SK-N-SH (cell line): ENCODE measurements at regions not wholly inside any gene's neighbourhood (a gene's known extent, or its start where the extent isn't known, plus 50 kb on each side); places are given as distances from the start of the nearest gene placed in this dataset.

Experiments used
- CTCF ChIA-PET: fragments of 300-600, 350-600 bp; formaldehyde crosslinking; extraction: SDS; loops from one replicate; lab custom pipeline; 2021; lab: Yijun Ruan, JAX
- POLR2A ChIA-PET: fragments of 350-600 bp; sonication (Branson Sonifier 250); formaldehyde crosslinking; extraction: SDS; loops from one replicate; lab custom pipeline; 2020; ENCODE audit warnings: antibody characterized with exemption, inconsistent platforms; lab: Yijun Ruan, JAX
- DNase-seq: peaks from one replicate; pipeline ENCODE4 v3.0.0; 2012
- H2AFZ ChIP-seq: fragments of 200-600 bp; sonication (generic); 2 replicates; pipeline ENCODE4 v1.8.1; 2016; ENCODE audit warnings: antibody characterized with exemption, mild to moderate bottlenecking, low read depth
- H3F3A ChIP-seq: fragments of 200-600 bp; sonication (generic); replicated peaks from 2 replicates; pipeline ENCODE3; 2016; ENCODE audit warnings: antibody characterized with exemption, mild to moderate bottlenecking; ENCODE audit not compliant: insufficient read depth
- H3K27ac ChIP-seq, 2 experiments: fragments of 200-500 bp in 1 of 2; fragments of 200-600 bp in 1 of 2; sonication (Bioruptor generic) in 1 of 2; sonication (generic), shearing (Covaris generic) in 1 of 2; 2 replicates each; pipeline versions ENCODE4 v1.5.1 to v1.6.1; 2014 to 2016; ENCODE audit warnings: low read depth in 2 of 2, inconsistent platforms in 1 of 2, low read length in 1 of 2, mild to moderate bottlenecking in 1 of 2, mixed read lengths in 1 of 2
- H3K27me3 ChIP-seq: fragments of 200-600 bp; sonication (generic), shearing (Covaris generic); 2 replicates; pipeline ENCODE4 v1.6.1; 2016; ENCODE audit warnings: mixed run types; ENCODE audit not compliant: insufficient read depth
- H3K36me3 ChIP-seq, 2 experiments: fragments of 200-500 bp in 1 of 2; fragments of 200-600 bp in 1 of 2; sonication (Bioruptor generic) in 1 of 2; sonication (generic) in 1 of 2; replicated peaks in 1 of 2; 2 replicates each; pipeline versions ENCODE3 to v1.5.1; 2014 to 2016; ENCODE audit warnings: low read length in 1 of 2, mild to moderate bottlenecking in 1 of 2; ENCODE audit not compliant: insufficient read depth in 2 of 2, control insufficient read depth in 1 of 2
- H3K4me1 ChIP-seq, 2 experiments: fragments of 200-500 bp in 1 of 2; fragments of 200-600 bp in 1 of 2; sonication (Bioruptor generic) in 1 of 2; sonication (generic), shearing (Covaris generic) in 1 of 2; 2 replicates each; pipeline versions ENCODE4 v1.5.1 to v1.6.1; 2014 to 2016; ENCODE audit warnings: low read depth in 1 of 2, low read length in 1 of 2, mixed run types in 1 of 2; ENCODE audit not compliant: insufficient read depth in 2 of 2, control insufficient read depth in 1 of 2
- H3K4me2 ChIP-seq: fragments of 200-600 bp; sonication (generic), shearing (Covaris generic); 2 replicates; pipeline ENCODE4 v1.6.1; 2017; ENCODE audit warnings: mixed run types
- H3K4me3 ChIP-seq, 2 experiments: fragments of 200-500 bp in 1 of 2; fragments of 200-600 bp in 1 of 2; sonication (Bioruptor generic) in 1 of 2; sonication (generic), shearing (Covaris generic) in 1 of 2; 2 replicates each; pipeline versions ENCODE4 v1.5.1 to v1.8.1; 2014 to 2016; ENCODE audit warnings: low read depth in 2 of 2, inconsistent platforms in 1 of 2, low read length in 1 of 2, mild to moderate bottlenecking in 1 of 2, mixed read lengths in 1 of 2, moderate library complexity in 1 of 2
- H3K79me2 ChIP-seq: fragments of 200-600 bp; sonication (generic); 2 replicates; pipeline ENCODE4 v1.8.1; 2017; ENCODE audit warnings: mild to moderate bottlenecking; ENCODE audit not compliant: insufficient read depth
- H3K9ac ChIP-seq: fragments of 200-600 bp; sonication (generic); 2 replicates; pipeline ENCODE4 v1.6.1; 2017; ENCODE audit warnings: mixed run types
- H3K9me2 ChIP-seq: fragments of 200-600 bp; sonication (generic); 2 replicates; pipeline ENCODE4 v1.6.1; 2017; ENCODE audit warnings: mixed run types
- H3K9me3 ChIP-seq: fragments of 200-600 bp; sonication (generic); 2 replicates; pipeline ENCODE4 v1.6.1; 2017; ENCODE audit warnings: mixed run types, mild to moderate bottlenecking, moderate library complexity
- H4K20me1 ChIP-seq: fragments of 200-600 bp; sonication (generic); 2 replicates; pipeline ENCODE4 v1.6.1; 2017; ENCODE audit warnings: mild to moderate bottlenecking, mixed run types; ENCODE audit not compliant: insufficient read depth
- CHD2 ChIP-seq: fragments of 150-350 bp; IDR thresholded peaks from 2 replicates; pipeline ENCODE4 v1.6.1; 2018; ENCODE audit warnings: low read length; ENCODE audit not compliant: partially characterized antibody
- FOSL2 ChIP-seq: IDR thresholded peaks from 2 replicates; pipeline ENCODE4 v1.4.0; 2012; ENCODE audit warnings: low read depth, mild to moderate bottlenecking, moderate library complexity, borderline replicate concordance
- GATA2 ChIP-seq: sonication (generic); formaldehyde crosslinking; IDR thresholded peaks from 2 replicates; pipeline ENCODE4 v1.5.0; 2020; ENCODE audit warnings: mild to moderate bottlenecking, missing genetic modification reagents
- JUND ChIP-seq: IDR thresholded peaks from 2 replicates; pipeline ENCODE4 v1.4.0; 2012
- MEF2A ChIP-seq: IDR thresholded peaks from 2 replicates; pipeline ENCODE4 v1.4.0; 2012; ENCODE audit warnings: low read depth, borderline replicate concordance
- POLR2AphosphoS5 ChIP-seq: IDR thresholded peaks from 2 replicates; pipeline ENCODE4 v1.6.1; 2012; ENCODE audit warnings: low read depth, low read length
- RAD21 ChIP-seq: IDR thresholded peaks from 2 replicates; pipeline ENCODE4 v1.6.1; 2012; ENCODE audit warnings: mild to moderate bottlenecking, low read length
- SIN3A ChIP-seq: IDR thresholded peaks from 2 replicates; pipeline ENCODE4 v1.6.1; 2012; ENCODE audit warnings: low read depth, mild to moderate bottlenecking, low read length, moderate library complexity, borderline replicate concordance
- SMC3 ChIP-seq: IDR thresholded peaks from 2 replicates; pipeline ENCODE4 v1.6.1; 2012; ENCODE audit warnings: low read depth, low read length, improper control_type of control experiment
- USF2 ChIP-seq: fragments of 150-350 bp; IDR thresholded peaks from 2 replicates; pipeline ENCODE4 v1.6.1; 2017; ENCODE audit warnings: antibody characterized with exemption, low read length, low read depth, borderline replicate concordance
- WGBS: methylation state at CpG from one replicate; pipeline ENCODE4 v1.1.6; 2017; ENCODE audit warnings: low lambda C conversion rate; 5-methylcytosine and 5-hydroxymethylcytosine counted together
- TF ChIP-seq, protein P1 (sequence below): fragments of 200-600 bp; sonication (generic); IDR thresholded peaks from 2 replicates; pipeline ENCODE4 v1.6.1; 2017; ENCODE audit warnings: antibody characterized with exemption, mild to moderate bottlenecking, moderate library complexity
- TF ChIP-seq, protein P2 (sequence below): IDR thresholded peaks from 2 replicates; pipeline ENCODE4 v1.4.0; 2012; ENCODE audit warnings: low read depth

- TF ChIP-seq CHD2 (no peak), SMC3 (peak; percentile 51; the same call in 1 of the 2 replicates), RAD21 (peak; percentile 85)
- TF ChIP-seq, protein P1, sequence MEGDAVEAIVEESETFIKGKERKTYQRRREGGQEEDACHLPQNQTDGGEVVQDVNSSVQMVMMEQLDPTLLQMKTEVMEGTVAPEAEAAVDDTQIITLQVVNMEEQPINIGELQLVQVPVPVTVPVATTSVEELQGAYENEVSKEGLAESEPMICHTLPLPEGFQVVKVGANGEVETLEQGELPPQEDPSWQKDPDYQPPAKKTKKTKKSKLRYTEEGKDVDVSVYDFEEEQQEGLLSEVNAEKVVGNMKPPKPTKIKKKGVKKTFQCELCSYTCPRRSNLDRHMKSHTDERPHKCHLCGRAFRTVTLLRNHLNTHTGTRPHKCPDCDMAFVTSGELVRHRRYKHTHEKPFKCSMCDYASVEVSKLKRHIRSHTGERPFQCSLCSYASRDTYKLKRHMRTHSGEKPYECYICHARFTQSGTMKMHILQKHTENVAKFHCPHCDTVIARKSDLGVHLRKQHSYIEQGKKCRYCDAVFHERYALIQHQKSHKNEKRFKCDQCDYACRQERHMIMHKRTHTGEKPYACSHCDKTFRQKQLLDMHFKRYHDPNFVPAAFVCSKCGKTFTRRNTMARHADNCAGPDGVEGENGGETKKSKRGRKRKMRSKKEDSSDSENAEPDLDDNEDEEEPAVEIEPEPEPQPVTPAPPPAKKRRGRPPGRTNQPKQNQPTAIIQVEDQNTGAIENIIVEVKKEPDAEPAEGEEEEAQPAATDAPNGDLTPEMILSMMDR, result peak; percentile 66
- H4K20me1 ChIP-seq, result no peaks in the 10 kb centered on the region
- H2AFZ ChIP-seq, result 0 out of 2 replicates have a peak overlapping the region, but pooled peaks have one; percentile 39
- H3K9ac ChIP-seq, result no peak overlapping the region
- no peak overlapping the region for H3K4me2 ChIP-seq
- ChIA-PET POLR2A (no interaction called here), CTCF (interaction anchor here (0.8 to 2.3 kb wide), 21 partner anchors 11 to 1616 kb away, joined by 3 to 20 read pairs (median 4); no protein-coding TSS in a partner anchor)
- no peaks in the 10 kb centered on the region for H3K9me3 ChIP-seq
- no peaks in the 10 kb centered on the region for H3K36me3 ChIP-seq
- WGBS, result 33% methylated on average over 6 of the region's 6 CpGs
- no peaks in the 10 kb centered on the region for H3K4me1 ChIP-seq
- H3F3A ChIP-seq, result no peaks in the 10 kb centered on the region
- H3K79me2 ChIP-seq, result no peaks in the 10 kb centered on the region
- no peak overlapping the region; a peak in 1 of 4 replicates for H3K4me3 ChIP-seq
- peak; percentile 25 for DNase-seq
- H3K27ac ChIP-seq, result no peak overlapping the region
- no peaks in the 10 kb centered on the region for H3K27me3 ChIP-seq
- no peaks in the 10 kb centered on the region for H3K9me2 ChIP-seq
Observed at GRCh38 chr7:108805808-108806397, 236.2 kb downstream of the DNAJB9 start.

GRCh38 chr7:108808549-108809266 lies 239.0 kb downstream of the DNAJB9 start:
- Histone ChIP-seq H3K4me1 (no peaks in the 10 kb centered on the region), H3K27ac (no peak overlapping the region), H3K4me2 (no peak overlapping the region), H3K9ac (no peak overlapping the region), H3F3A (no peaks in the 10 kb centered on the region), H3K36me3 (no peaks in the 10 kb centered on the region), H4K20me1 (no peaks in the 10 kb centered on the region), H3K27me3 (no peaks in the 10 kb centered on the region), H3K4me3 (no peak overlapping the region), H3K9me2 (no peaks in the 10 kb centered on the region), H3K79me2 (no peaks in the 10 kb centered on the region), H2AFZ (no peak overlapping the region), H3K9me3 (no peaks in the 10 kb centered on the region)
- ChIA-PET POLR2A (interaction anchor here (1.3 kb wide), 1 partner anchor 10 kb away, joined by 4 read pairs; no protein-coding TSS in a partner anchor), CTCF (interaction anchor here (1.1 to 1.5 kb wide), 2 partner anchors 9 to 22 kb away, joined by 3 read pairs; no protein-coding TSS in a partner anchor)
- TF ChIP-seq FOSL2, result no peak
- TF ChIP-seq POLR2AphosphoS5, result no peak
- 6% methylated on average over 1 of the region's 1 CpG for WGBS
- DNase-seq, result no peak

GRCh38 chr7:108809356-108809755 lies 239.7 kb downstream of the DNAJB9 start:
- ChIA-PET POLR2A (interaction anchor here (1.3 kb wide), 1 partner anchor 9 kb away, joined by 4 read pairs; no protein-coding TSS in a partner anchor), CTCF (interaction anchor here (1.1 kb wide), 1 partner anchor 9 kb away, joined by 3 read pairs; no protein-coding TSS in a partner anchor)
- no peak overlapping the region for H2AFZ ChIP-seq
- no peak overlapping the region for H3K27ac ChIP-seq
- no peaks in the 10 kb centered on the region for H3K4me1 ChIP-seq
- DNase-seq, result no peak
- H3K36me3 ChIP-seq, result no peaks in the 10 kb centered on the region
- 36% methylated on average over 2 of the region's 2 CpGs for WGBS
- H4K20me1 ChIP-seq, result no peaks in the 10 kb centered on the region
- H3K9ac ChIP-seq, result no peak overlapping the region
- H3K27me3 ChIP-seq, result no peaks in the 10 kb centered on the region
- no peak overlapping the region for H3K4me2 ChIP-seq
- no peaks in the 10 kb centered on the region for H3K79me2 ChIP-seq
- H3F3A ChIP-seq, result no peaks in the 10 kb centered on the region
- H3K9me2 ChIP-seq, result no peaks in the 10 kb centered on the region
- no peaks in the 10 kb centered on the region for H3K9me3 ChIP-seq
- H3K4me3 ChIP-seq, result no peak overlapping the region
- TF ChIP-seq MEF2A (no peak), JUND (no peak), GATA2 (CRISPR knock-in tag) (no peak), SIN3A (no peak), USF2 (no peak)
- TF ChIP-seq, protein P2, sequence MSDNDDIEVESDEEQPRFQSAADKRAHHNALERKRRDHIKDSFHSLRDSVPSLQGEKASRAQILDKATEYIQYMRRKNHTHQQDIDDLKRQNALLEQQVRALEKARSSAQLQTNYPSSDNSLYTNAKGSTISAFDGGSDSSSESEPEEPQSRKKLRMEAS, result no peak
- TF ChIP-seq, protein P1, result no peak
